ENCODE measurements at regions not wholly inside any gene's neighbourhood (a gene's known extent, or its start where the extent isn't known, plus 50 kb on each side); places are given as distances from the start of the nearest gene placed in this dataset.

DNA sequence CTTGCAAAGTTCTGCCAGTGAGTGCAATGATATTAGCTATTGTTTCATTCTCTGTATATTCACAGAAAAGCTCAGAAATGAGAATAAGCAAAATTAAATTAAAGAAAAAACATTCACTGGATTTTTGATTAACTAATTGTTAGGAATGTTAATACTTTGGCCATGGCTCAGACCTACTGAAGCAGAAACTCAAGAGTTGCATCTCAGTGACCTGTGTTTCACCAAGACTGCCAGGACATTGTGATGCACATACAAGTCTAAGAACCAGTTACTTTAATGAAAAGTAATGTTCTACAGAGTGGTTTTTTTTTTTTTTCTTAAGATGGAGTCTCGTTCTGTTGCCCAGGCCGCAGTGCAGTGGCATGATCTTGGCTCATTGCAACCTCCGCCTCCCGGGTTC, 464.9 kb upstream of the NMUR2 start:
- no CpG with 5 or more reads among the region's 4 CpGs for WGBS (ENCODE audit: insufficient coverage)
- no peaks in the 10 kb centered on the region for H3K27me3 Mint-ChIP-seq (ENCODE audit: low read depth in 3 of 3)
- Histone ChIP-seq H3K9ac (ENCODE audit: insufficient read depth, low read length, poor library complexity, severe bottlenecking) (no peak overlapping the region), H3K9me3 (replicated peaks in 1 of 2; ENCODE audit: control insufficient read depth in 1 of 2, insufficient read depth in 1 of 2, low read length in 2 of 2) (peaks cover 7 to 16% of the 10 kb centered on the region in 2 donors), H4K20me1 (ENCODE audit: insufficient read depth, low read length) (no peaks in the 10 kb centered on the region), H3K4me3 (replicated peaks in 1 of 3; ENCODE audit: low read depth in 2 of 3, low read length in 3 of 3) (no peak overlapping the region), H3K36me3 (replicated peaks in 1 of 2; ENCODE audit: control insufficient read depth in 1 of 2, insufficient read depth in 2 of 2, low read length in 2 of 2) (no peaks in the 10 kb centered on the region), H3K4me1 (ENCODE audit: control insufficient read depth in 1 of 2, insufficient read depth in 2 of 2, low read length in 2 of 2) (no peaks in the 10 kb centered on the region), H3K27ac (ENCODE audit: low read depth in 1 of 2, low read length in 2 of 2) (no peak overlapping the region), H2AFZ (ENCODE audit: insufficient read depth, low read depth, low read length, poor library complexity, severe bottlenecking) (no peak overlapping the region), H3K4me2 (replicated peaks; ENCODE audit: extremely low read depth, low read length, poor library complexity, severe bottlenecking) (no peak overlapping the region), H3K27me3 (ENCODE audit: control insufficient read depth in 2 of 2, insufficient read depth in 2 of 2, low read length in 2 of 2) (no peaks in the 10 kb centered on the region), H3K79me2 (ENCODE audit: insufficient read depth, low read length) (no peaks in the 10 kb centered on the region)
- peaks cover 0 to 13% (median 5%) of the 10 kb centered on the region in 7 donors for H3K9me3 Mint-ChIP-seq
- H3K36me3 Mint-ChIP-seq: no peaks in the 10 kb centered on the region
- no peaks in the 10 kb centered on the region for H3K4me1 Mint-ChIP-seq
- H3K27ac Mint-ChIP-seq: no peak overlapping the region
- TF ChIP-seq, protein P1, sequence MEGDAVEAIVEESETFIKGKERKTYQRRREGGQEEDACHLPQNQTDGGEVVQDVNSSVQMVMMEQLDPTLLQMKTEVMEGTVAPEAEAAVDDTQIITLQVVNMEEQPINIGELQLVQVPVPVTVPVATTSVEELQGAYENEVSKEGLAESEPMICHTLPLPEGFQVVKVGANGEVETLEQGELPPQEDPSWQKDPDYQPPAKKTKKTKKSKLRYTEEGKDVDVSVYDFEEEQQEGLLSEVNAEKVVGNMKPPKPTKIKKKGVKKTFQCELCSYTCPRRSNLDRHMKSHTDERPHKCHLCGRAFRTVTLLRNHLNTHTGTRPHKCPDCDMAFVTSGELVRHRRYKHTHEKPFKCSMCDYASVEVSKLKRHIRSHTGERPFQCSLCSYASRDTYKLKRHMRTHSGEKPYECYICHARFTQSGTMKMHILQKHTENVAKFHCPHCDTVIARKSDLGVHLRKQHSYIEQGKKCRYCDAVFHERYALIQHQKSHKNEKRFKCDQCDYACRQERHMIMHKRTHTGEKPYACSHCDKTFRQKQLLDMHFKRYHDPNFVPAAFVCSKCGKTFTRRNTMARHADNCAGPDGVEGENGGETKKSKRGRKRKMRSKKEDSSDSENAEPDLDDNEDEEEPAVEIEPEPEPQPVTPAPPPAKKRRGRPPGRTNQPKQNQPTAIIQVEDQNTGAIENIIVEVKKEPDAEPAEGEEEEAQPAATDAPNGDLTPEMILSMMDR (IDR thresholded peaks at IDR 0.05): no peak
- DNase-seq: no peak
- H3K4me3 Mint-ChIP-seq: no peak overlapping the region
- intact Hi-C loops (cut with micrococcal nuclease): no loop called here

DNA sequence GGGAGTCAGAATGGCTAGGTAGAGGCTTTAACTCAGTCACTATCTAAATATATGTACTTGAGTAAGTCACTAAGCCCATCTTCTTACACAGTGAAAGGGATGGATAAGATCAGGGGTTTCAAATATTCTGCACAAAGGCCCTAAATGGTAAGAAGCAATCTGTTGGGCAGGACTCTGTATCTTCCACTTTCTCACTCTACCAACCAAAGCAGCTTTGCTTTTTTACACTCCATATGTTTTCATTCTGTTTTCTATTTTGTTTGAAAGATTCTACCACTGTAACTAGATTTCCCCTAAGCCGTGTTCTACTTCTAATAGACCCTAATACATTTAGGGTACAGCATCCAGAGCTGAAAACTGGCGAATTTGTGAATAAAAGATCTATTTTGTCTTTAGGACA, 477.5 kb upstream of the NMUR2 start:
- H3K9me3 ChIP-seq (replicated peaks in 1 of 2; ENCODE audit: control insufficient read depth in 1 of 2, insufficient read depth in 1 of 2, low read length in 2 of 2): no peaks in the 10 kb centered on the region

More for the DNA sequence above, 477.5 kb upstream of the NMUR2 start:
- no peaks in the 10 kb centered on the region for H3K36me3 Mint-ChIP-seq
- WGBS (ENCODE audit: insufficient coverage): no CpG with 5 or more reads among the region's 2 CpGs
- Histone ChIP-seq H4K20me1 (ENCODE audit: insufficient read depth, low read length) (no peaks in the 10 kb centered on the region), H3K4me2 (replicated peaks; ENCODE audit: extremely low read depth, low read length, poor library complexity, severe bottlenecking) (no peak overlapping the region), H3K4me3 (replicated peaks in 1 of 3; ENCODE audit: low read depth in 2 of 3, low read length in 3 of 3) (no peak overlapping the region), H3K4me1 (ENCODE audit: control insufficient read depth in 1 of 2, insufficient read depth in 2 of 2, low read length in 2 of 2) (no peaks in the 10 kb centered on the region), H3K9ac (ENCODE audit: insufficient read depth, low read length, poor library complexity, severe bottlenecking) (no peak overlapping the region), H3K27me3 (ENCODE audit: control insufficient read depth in 2 of 2, insufficient read depth in 2 of 2, low read length in 2 of 2) (no peaks in the 10 kb centered on the region), H3K79me2 (ENCODE audit: insufficient read depth, low read length) (no peaks in the 10 kb centered on the region), H2AFZ (ENCODE audit: insufficient read depth, low read depth, low read length, poor library complexity, severe bottlenecking) (no peak overlapping the region), H3K27ac (ENCODE audit: low read depth in 1 of 2, low read length in 2 of 2) (no peak overlapping the region), H3K36me3 (replicated peaks in 1 of 2; ENCODE audit: control insufficient read depth in 1 of 2, insufficient read depth in 2 of 2, low read length in 2 of 2) (no peaks in the 10 kb centered on the region)
- H3K4me1 Mint-ChIP-seq: no peaks in the 10 kb centered on the region
- no peak overlapping the region for H3K27ac Mint-ChIP-seq
- no peaks in the 10 kb centered on the region for H3K27me3 Mint-ChIP-seq (ENCODE audit: low read depth in 3 of 3)
- no peak overlapping the region for H3K4me3 Mint-ChIP-seq
- DNase-seq: no peak
- intact Hi-C loops (cut with micrococcal nuclease): no loop called here
- peaks cover 0 to 11% (median 3%) of the 10 kb centered on the region in 7 donors for H3K9me3 Mint-ChIP-seq
- TF ChIP-seq, protein P1 (IDR thresholded peaks at IDR 0.05): no peak
